HEK293 (cell line): ENCODE measurements at regions not wholly inside any gene's neighbourhood (a gene's known extent, or its start where the extent isn't known, plus 50 kb on each side); places are given as distances from the start of the nearest gene placed in this dataset.

Experiments
- CTCF ChIP-seq: fragments of 450-650 bp; formaldehyde crosslinking; IDR thresholded peaks from 2 replicates; pipeline ENCODE4 v1.5.1; 2016; ENCODE audit warnings: missing biosample characterization, missing genetic modification characterization
- GLI2 ChIP-seq: fragments of 450-650 bp; formaldehyde crosslinking; IDR thresholded peaks from 2 replicates; pipeline ENCODE4; 2017; ENCODE audit warnings: missing biosample characterization, missing genetic modification characterization, low read depth, borderline replicate concordance
- KLF1 ChIP-seq: fragments of 450-650 bp; formaldehyde crosslinking; IDR thresholded peaks from 2 replicates; pipeline ENCODE4 v1.5.1; 2016; ENCODE audit warnings: missing biosample characterization, missing genetic modification characterization
- REST ChIP-seq: fragments of 450-650 bp; formaldehyde crosslinking; IDR thresholded peaks from 2 replicates; pipeline ENCODE4 v1.5.1; 2016; ENCODE audit warnings: missing biosample characterization, missing genetic modification characterization
- SP2 ChIP-seq: fragments of 450-650 bp; formaldehyde crosslinking; IDR thresholded peaks from 2 replicates; pipeline ENCODE4 v1.5.1; 2016; ENCODE audit warnings: missing biosample characterization, missing genetic modification characterization
- ZNF112 ChIP-seq: fragments of 450-650 bp; formaldehyde crosslinking; IDR thresholded peaks from 2 replicates; pipeline ENCODE4 v1.5.0; 2017; ENCODE audit warnings: missing biosample characterization, missing genetic modification characterization
- ZNF121 ChIP-seq: fragments of 450-650 bp; formaldehyde crosslinking; IDR thresholded peaks from 2 replicates; pipeline ENCODE4 v1.5.1; 2016; ENCODE audit warnings: missing biosample characterization, missing genetic modification characterization
- ZNF174 ChIP-seq: fragments of 450-650 bp; formaldehyde crosslinking; IDR thresholded peaks from 2 replicates; pipeline ENCODE4 v1.5.0; 2017; ENCODE audit warnings: missing biosample characterization, mild to moderate bottlenecking, missing genetic modification characterization
- ZNF274 ChIP-seq, 2 experiments: fragments of 200-500 bp in 1 of 2; fragments of 450-650 bp in 1 of 2; sonication (Bioruptor generic) in 1 of 2; formaldehyde crosslinking in 1 of 2; IDR thresholded peaks; 2 replicates each; pipeline versions ENCODE4 v1.5.1 to v1.6.1; 2014 to 2016; ENCODE audit warnings: borderline replicate concordance in 1 of 2, inconsistent platforms in 1 of 2, low read length in 1 of 2, missing biosample characterization in 1 of 2, missing genetic modification characterization in 1 of 2
- ZNF391 ChIP-seq: fragments of 450-650 bp; formaldehyde crosslinking; IDR thresholded peaks from 2 replicates; pipeline ENCODE4 v1.5.1; 2016; ENCODE audit warnings: low read depth, missing biosample characterization, missing genetic modification characterization, borderline replicate concordance
- ZNF707 ChIP-seq: fragments of 450-650 bp; formaldehyde crosslinking; IDR thresholded peaks from 2 replicates; pipeline ENCODE4 v1.5.1; 2016; ENCODE audit warnings: missing biosample characterization, missing genetic modification characterization
- ZNF830 ChIP-seq: fragments of 450-650 bp; IDR thresholded peaks from 2 replicates; pipeline ENCODE4 v1.5.0; 2018; ENCODE audit warnings: missing biosample characterization, missing genetic modification characterization, low read depth, mild to moderate bottlenecking, moderate library complexity
- TF ChIP-seq, protein P1 (sequence below): sonication (generic); formaldehyde crosslinking; IDR thresholded peaks from 2 replicates; pipeline ENCODE4 v1.8.1; 2022; ENCODE audit warnings: mild to moderate bottlenecking, moderate library complexity, missing genetic modification reagents
- TF ChIP-seq, protein P2 (sequence below): fragments of 450-650 bp; formaldehyde crosslinking; IDR thresholded peaks from 2 replicates; pipeline ENCODE4 v1.5.1; 2016; ENCODE audit warnings: missing biosample characterization, missing genetic modification characterization

- no peak for TF ChIP-seq ZNF121
- no peak for TF ChIP-seq ZNF707 (tag by site-specific recombination)
- no peak for TF ChIP-seq CTCF (tag by site-specific recombination)
- no peak for TF ChIP-seq GLI2
- no peak for TF ChIP-seq ZNF274 (IDR thresholded peaks at IDR 0.05; ENCODE audit: low read length)
- TF ChIP-seq ZNF274 (tag by site-specific recombination; IDR thresholded peaks at IDR 0.05; ENCODE audit: borderline replicate concordance) = no peak
- no peak for TF ChIP-seq ZNF112 (tag by site-specific recombination)
- TF ChIP-seq REST (tag by site-specific recombination) = no peak
- TF ChIP-seq ZNF830 (tag by site-specific recombination) = no peak
- TF ChIP-seq SP2 (tag by site-specific recombination) = no peak
- no peak for TF ChIP-seq ZNF391 (tag by site-specific recombination)
- TF ChIP-seq KLF1 (tag by site-specific recombination) = no peak
- TF ChIP-seq, protein P1, sequence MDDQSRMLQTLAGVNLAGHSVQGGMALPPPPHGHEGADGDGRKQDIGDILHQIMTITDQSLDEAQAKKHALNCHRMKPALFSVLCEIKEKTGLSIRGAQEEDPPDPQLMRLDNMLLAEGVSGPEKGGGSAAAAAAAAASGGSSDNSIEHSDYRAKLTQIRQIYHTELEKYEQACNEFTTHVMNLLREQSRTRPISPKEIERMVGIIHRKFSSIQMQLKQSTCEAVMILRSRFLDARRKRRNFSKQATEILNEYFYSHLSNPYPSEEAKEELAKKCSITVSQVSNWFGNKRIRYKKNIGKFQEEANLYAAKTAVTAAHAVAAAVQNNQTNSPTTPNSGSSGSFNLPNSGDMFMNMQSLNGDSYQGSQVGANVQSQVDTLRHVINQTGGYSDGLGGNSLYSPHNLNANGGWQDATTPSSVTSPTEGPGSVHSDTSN (CRISPR knock-in tag) = no peak
- TF ChIP-seq, protein P2, sequence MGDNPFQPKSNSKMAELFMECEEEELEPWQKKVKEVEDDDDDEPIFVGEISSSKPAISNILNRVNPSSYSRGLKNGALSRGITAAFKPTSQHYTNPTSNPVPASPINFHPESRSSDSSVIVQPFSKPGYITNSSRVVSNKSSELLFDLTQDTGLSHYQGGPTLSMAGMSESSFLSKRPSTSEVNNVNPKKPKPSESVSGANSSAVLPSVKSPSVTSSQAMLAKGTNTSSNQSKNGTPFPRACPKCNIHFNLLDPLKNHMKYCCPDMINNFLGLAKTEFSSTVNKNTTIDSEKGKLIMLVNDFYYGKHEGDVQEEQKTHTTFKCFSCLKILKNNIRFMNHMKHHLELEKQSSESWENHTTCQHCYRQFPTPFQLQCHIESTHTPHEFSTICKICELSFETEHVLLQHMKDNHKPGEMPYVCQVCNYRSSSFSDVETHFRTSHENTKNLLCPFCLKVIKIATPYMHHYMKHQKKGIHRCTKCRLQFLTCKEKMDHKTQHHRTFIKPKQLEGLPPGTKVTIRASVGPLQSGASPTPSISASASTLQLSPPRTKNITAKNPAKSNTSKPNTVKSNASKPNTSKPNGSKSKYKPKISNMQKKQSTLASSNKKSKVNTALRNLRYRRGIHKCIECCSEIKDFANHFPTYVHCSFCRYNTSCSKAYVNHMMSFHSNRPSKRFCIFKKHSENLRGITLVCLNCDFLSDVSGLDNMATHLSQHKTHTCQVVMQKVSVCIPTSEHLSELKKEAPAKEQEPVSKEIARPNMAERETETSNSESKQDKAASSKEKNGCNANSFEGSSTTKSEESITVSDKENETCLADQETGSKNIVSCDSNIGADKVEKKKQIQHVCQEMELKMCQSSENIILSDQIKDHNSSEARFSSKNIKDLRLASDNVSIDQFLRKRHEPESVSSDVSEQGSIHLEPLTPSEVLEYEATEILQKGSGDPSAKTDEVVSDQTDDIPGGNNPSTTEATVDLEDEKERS (tag by site-specific recombination) = no peak
- TF ChIP-seq ZNF174 (tag by site-specific recombination) = no peak
Measured at GRCh38 chr12:105820429-105821125, 318.2 kb downstream of the NUAK1 start.
